SHP77 treated with DMSO at 0.1 percent for 48 hours (cell line): ENCODE measurements at regions not wholly inside any gene's neighbourhood (a gene's known extent, or its start where the extent isn't known, plus 50 kb on each side); places are given as distances from the start of the nearest gene placed in this dataset.
"Not testable (repeated sequence)": the region's sequence is repeated elsewhere in the genome, so short reads cannot be mapped to it uniquely, and the experiment has no call there.

ENCODE experiments used
- DNase-seq: peaks from one replicate; lab custom pipeline; 2025; lab: John Stamatoyannopoulos, UW

DNA sequence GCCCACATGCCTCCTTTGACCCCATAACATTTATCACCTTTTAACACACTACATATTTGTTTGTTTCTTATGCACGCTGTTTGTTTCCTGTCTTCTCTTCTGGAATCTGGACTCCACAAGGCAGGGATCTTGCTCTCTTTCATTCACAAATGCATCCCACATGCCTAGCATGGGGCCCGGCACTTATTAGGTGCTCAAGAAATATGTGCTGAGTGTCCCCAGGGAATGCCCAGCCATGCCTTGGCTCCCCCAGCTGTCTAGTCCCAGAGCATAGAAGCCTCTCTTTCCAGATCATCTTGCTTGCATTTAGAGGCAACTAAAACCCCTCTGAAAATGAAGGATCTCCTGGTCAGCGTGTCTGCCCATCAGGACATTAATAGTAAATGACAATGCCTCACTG lies 283.7 kb downstream of the CBLN1 start:
- DNase-seq, result no peak

DNA sequence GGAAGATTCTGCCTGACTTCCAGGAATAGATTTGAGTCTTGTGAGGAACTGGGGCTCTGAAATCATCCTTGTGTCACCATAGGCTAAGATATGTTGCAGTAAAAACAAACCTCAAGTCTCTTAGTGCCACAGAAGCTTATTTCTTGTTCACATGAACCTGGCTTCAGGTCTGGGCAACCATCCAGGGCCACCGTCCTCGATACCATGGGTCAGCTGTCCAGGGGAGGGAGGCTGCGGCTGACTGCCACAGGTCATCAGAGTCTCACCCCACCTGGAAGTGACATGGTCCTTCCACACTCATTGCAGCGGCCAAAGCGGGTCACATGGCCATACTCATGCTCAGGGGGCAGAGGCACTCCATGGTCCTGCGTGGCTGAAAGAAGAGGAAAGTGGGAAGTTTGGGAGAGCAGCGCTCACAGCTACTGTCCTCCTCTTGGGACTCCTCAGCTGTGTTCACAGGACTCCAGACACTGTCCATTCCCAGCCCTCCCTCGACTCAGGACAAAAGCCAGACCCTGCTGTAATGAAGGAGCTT lies 284.5 kb downstream of the CBLN1 start:
- no peak for DNase-seq

DNA sequence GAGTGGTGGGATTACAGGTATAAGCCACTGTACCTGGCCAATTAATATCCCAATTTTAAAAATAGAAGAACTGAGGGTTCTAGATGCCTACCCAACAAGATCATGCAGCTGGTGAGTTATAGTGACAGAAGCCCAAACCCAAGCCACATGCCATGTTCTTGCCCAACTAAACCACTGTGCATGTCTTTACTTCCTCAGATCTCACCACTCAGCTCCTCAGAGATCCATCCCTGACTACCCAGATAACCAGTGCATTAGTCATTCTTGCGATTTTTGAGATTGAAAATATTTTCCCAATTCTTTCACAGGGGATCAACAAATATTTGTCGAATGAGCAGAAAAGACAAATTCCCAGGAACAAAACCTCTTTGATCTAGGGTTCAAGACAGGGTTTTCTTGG lies 303.1 kb downstream of the CBLN1 start:
- DNase-seq, result no peak

DNA sequence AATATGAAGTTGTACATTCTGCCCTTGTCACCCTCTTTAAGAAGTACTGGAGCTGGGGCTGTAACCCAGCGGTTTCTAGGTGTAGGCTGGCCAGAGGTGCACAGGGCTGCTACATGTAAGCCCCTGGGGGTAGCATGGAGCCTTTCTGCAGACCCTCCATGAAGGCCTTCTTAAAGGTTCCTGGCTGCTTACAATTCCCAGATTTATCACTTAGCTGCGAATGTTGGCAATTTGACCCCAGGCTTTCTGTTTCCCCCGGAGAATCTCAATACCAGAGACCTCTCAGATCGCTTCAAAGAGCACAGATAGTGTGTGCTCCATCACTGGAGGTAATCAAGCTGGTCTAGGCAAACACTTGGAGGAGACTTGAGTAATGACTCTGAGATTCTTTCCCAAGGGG lies 309.4 kb downstream of the CBLN1 start:
- DNase-seq, result no peak

DNA sequence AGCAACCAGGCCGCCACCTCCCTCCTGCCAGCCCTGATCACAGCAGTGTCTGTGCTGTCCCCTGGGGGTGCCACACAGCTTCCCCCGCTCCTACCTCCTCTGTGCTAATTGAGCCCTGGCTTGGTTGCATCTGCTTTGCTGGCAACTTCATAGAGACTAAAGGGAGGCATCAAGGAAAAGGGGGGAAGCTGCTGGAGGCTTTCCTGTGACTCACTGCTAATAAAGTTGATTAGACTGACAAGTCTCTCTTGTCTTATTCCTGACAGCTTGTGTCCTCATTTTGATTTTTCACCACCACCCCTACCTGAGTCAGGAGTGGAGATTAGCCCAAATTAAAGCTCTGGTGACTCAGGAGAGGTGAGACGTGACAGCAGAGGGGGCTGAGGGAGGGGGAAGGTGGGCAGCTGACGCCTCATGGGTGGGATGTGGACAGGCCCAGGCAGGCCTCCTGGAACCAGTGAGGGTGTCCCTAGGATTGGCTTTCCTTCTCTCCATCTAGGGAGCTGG lies 310.0 kb downstream of the CBLN1 start:
- no peak for DNase-seq

DNA sequence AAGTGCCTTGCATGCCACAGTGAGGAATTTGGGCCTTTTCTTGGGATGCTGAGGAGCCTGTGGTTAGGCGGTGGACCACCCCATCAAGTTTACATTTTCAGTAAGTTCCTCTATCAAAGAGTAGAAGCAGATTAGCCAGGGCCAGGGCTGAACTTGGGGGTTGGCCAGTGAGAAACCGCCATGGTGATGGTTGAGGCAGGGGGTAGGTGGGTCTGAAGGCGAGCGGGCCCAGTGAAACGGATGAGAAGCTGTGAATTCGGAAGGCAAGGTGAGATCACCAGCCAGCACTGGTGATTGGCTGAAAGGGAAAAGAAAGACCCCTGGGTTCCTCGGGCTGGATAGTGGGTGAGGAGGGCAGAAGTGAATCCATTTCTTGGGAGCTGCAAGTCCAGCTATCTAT lies 311.4 kb downstream of the CBLN1 start:
- DNase-seq, result no peak

DNA sequence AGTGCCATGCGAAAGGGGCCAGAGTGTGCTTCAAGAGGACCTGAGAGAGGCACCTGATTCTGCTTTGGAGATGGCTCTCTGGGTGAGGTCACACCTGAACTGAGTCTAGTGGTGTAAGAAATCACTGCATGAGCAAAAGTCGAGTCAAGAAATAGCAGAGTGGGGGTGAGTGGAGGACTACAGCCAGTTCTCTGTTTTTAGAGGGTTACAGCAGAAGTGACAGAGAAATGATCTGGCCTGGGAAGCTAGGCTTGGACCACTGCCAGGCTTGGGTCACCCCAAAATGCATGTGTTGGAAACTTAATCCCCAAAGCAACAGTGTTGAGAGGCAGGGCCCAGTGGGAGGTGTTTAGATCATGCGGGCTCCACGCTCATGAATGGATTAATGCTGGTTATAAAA lies 312.0 kb downstream of the CBLN1 start:
- no peak for DNase-seq

DNA sequence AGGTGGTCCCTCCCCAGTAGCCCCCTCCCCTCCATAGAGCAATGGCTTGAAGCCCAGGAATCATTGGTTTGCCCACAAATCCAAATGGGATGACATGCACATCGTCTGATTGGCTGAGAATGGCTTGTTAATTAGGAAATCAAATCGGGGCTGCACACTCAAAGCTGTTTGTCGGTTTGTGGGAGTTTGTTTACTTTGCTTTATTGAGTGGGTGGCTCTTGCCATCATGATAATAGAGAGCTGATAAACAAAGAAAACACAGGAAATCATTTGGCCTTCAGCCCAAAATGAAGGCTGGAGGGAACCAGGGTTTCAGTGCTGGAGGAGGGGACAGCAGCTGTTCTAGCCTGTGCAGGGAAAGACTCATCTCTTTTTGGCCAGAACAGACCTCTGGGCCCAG lies 316.3 kb downstream of the CBLN1 start:
- DNase-seq, result no peak

DNA sequence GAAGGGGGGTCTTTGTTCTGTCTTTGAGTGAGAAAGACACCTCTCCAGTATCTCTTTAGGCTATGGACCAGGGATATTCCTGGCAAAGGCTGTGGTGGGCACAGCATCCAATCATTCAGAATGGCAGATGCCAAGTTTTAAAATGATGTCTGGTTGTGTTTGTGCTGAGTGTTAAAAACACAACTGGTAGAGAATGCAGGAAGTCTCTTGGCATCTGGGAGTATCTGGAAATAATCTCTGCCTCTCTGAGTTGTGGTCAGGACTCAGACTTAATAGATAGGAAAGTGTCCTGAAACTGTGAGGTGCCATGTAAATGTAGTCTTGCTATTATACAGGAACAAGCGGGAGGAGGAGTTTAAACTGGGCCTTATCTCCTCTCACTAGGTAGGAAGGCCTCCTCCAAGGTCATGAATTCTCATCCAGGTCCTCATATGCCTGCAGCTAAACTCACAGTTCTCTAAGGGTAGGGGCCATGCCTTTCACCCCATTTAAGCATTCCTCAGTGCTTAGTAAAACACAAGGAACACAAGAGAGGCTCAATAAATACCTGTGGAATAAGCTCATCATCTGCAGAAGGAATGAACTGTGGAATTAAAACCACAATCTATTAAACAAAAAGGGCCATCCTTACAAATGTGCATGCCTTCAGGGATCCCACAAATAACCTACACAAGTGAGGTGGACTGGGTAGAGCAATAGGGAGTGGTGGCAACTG lies 317.6 kb downstream of the CBLN1 start:
- no peak for DNase-seq

DNA sequence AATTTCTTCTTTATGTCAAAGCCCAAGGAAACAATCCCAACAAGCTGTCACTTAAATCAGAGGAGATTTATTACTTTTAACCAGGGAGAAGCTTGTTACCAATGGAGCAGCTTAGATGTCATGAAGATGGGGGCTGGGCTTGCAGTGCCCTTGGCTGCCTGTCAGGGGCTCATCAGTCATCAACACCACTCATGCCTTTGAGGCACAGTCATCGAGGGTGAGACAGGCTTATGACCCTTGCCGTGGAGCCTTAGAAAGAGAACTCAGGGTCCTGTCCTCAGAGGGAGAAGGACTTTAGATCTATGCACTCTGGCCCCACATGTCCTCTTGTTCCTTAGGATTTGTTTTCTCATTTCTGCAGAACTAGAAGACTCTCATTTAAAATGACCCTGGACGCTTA lies 318.3 kb downstream of the CBLN1 start:
- DNase-seq, result no peak

DNA sequence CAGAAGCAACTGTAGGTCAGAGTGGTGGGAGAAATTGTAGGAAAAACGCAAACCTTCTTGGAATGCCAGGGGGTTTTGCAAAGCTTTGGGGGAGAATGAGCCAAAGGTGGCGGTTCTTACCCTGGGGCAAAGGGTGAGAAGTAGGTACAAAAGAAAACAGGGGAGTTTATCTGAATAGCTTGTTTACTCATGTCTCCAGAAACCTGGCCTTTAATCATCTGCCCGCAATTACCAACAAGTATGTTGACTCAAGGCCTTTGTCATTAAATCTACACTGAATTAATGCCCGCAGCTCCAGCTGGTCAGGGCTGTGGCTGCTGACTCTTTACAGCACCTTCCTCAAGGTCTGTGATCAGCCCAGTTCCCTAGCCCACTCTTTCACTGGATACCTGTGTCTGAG lies 320.1 kb downstream of the CBLN1 start:
- no peak for DNase-seq

DNA sequence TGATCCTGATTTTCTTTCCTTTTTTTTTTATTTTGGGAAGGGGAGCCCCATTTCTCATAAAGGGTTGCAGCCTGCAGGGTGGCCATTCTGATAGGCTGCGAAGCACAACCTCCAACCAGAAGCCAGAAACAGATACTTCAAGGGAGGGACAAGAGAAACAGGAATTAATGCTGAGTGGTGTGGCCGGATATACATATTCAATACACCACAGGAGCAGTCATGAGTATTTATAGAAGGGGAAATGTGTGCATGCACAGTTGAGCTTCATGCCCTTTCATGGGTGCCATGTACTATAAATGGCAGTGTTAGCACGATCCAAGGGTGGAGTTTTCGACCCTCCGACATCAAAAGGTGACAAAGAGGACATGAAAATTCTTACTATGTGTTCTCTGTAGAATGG lies 320.8 kb downstream of the CBLN1 start:
- no peak for DNase-seq

DNA sequence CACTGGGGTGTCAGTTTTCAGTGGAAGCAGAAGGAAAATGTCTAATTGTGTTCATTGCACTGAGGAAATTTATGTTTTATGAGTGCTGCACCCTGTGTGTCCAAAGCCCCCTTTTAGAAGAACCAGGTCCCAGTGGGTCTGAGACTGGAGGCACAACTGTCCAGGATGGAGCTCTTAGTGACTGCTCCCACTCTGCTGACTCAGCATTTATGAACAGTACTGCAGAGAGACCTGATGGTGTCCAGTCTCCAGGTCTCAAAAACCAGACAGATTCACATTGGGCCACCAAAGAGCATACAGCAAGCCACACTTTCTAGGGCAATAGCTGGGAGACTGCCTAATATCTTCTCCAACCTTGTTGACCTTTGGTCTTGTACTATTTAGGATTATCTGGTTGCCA lies 321.9 kb downstream of the CBLN1 start:
- DNase-seq, result no peak

DNA sequence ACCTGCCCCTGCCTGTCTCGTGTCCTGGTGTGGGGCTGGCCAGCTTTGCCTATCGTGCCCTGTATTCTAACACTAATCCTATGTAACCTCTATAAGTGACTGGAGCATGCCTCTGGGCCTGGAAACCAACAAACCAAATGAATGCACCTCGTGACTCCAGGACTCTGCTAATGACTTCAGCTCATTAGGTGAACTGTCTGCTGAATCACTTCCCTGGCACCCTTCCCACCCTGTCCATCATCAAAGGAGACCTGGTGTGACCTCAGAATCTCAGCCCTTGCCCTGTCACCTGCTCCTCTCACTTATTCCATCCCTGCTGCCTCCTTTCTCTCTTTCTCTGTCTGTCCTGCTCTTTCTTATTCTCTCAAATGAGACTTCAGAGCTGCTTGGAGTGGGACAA lies 322.4 kb downstream of the CBLN1 start:
- no peak for DNase-seq

DNA sequence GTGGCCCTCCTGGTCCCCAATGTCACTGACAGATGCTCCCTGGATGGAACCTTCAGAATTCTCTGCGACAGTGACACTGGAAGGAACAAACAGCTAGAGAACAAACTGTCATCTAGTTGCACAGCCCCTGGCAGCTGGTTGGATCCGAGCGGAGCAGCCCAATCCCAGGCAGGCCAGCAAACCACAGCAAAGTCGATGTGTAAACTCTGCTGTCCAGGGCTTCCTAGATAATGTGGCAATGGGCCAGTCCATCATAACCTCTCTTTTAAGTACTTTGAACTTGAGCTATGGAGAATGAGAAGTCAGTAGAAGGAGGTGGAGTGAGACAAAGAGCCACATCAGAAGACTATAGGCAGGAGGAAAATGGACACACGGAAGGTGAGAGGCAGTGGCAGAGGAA lies 323.0 kb downstream of the CBLN1 start:
- DNase-seq, result no peak

DNA sequence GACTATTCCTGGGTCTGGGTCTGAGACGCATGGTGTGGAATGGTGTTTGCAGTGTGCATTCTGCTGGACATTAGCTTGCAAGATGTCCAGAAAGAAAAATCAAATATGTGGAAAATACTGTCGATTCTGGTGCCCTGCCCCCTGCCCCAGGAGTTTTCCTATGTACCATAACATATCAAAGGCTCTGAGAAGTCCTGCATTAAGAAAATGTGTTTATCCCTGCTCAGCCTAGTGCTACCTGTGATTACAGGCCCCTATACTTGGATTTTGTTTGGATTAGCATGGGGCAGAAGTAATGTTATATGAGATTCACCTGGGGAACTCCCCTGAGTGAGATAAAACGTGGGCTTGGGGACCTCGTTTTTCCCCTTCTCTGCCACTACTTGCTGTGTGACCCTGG lies 325.0 kb downstream of the CBLN1 start:
- DNase-seq, result no peak

DNA sequence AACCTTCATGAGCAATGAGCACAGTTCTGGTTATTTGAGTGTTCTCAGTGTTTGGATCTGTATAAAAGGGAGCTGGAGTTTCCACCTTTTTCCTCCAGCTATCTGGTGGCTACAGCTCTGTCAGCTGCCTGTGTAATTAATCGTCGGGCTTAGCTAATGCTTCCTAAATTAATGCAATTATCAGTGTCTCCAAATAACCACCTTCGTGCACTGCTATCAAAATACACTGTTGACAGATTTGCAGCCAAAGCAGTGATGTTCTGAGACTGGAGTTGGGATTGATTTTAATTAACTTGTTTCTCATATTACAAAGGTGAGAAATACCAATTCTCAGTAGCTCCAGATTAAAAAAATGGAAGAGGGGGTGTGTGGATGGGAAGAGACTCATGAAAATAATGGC lies 325.8 kb downstream of the CBLN1 start:
- DNase-seq, result no peak

DNA sequence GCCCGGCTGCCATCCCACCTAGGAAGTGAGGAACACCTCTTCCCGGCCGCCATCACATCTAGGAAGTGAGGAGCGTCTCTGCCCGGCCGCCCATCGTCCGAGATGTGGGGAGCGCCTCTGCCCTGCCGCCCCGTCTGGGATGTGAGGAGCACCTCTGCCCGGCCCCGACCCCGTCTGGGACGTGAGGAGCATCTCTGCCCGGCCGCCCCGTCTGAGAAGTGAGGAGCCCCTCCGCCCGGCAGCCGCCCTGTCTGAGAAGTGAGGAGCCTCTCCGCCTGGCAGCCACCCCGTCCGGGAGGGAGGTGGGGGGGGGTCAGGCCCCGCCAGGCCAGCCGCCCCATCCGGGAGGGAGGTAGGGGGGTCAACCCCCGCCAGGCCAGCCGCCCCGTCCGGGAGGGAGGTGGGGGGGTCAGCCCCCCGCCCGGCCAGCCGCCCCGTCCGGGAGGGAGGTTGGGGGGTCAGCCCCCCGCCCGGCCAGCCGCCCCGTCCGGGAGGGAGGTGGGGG lies 330.0 kb downstream of the CBLN1 start:
- DNase-seq, result not testable (repeated sequence)

DNA sequence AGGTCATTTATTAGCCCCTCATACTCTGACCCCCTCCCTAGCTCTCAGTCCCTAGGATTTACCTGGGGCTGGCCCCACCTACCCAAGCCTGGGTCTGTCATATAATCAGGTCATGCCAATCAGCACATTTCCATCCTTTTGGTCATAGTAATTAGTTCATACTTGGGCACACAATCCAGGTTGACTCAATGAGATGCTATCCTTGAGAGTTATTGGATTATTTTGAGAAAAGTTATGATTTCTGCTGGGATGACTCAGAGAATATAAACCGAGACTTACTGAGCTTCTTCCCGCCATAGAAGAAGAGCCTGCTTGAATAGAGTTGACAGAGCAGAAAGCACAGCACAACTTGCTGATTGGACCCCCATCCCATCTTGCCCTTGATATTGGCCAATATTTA lies 331.5 kb downstream of the CBLN1 start:
- DNase-seq, result no peak

DNA sequence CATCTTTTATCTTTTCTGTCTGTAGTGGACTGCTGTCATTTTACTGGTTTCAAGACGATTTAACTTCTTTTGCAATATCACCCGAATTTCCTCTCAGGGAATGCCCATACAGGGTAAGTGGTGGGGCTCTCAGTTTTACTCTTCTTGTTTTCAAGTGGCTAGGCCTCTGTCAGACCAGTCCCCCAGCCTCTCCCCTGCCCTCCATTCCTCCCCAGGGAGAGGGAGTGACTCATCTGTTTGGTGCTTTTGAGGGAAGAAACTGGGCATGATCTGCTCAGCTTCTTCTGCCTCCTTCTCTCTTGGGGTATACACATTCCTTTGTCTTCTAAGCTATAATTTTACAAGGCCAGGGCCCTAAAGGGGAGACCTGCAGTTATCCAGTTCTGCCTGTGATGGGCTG lies 332.0 kb downstream of the CBLN1 start:
- DNase-seq, result no peak

DNA sequence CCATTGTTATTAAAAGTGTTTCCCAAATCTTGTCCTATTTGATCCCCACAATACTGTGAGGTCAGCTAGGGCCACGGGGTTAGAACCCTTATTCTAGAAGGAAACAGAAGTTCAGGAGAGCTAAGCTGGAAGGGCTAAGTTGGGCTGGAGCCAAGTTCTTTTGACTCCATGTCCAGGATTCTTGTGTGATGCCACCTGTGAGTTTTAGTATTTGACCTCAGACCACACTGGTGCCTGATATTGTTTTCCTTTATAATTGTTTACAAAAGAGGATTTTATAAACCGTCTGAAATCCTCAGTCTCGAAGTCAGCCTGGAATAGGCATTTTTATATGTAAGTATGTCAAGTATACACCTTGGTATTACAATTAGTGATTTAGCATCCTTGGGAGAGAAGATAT lies 332.7 kb downstream of the CBLN1 start:
- no peak for DNase-seq

DNA sequence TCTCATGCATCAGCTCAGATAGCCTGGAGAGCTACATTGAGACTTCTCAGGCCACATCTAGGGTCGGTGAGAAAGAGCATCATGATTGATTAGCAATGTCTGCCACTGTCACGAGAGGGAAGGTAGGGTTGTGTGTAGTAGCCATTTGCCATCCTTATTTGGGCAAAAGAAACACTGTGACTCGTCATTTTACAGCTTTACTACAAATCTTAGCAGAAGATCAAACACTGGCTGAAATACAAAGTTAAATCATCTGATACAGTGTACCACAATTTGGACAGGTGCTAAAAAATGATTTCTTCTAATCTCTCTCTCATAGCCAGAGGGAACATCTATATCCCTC lies 334.3 kb downstream of the CBLN1 start:
- no peak for DNase-seq

DNA sequence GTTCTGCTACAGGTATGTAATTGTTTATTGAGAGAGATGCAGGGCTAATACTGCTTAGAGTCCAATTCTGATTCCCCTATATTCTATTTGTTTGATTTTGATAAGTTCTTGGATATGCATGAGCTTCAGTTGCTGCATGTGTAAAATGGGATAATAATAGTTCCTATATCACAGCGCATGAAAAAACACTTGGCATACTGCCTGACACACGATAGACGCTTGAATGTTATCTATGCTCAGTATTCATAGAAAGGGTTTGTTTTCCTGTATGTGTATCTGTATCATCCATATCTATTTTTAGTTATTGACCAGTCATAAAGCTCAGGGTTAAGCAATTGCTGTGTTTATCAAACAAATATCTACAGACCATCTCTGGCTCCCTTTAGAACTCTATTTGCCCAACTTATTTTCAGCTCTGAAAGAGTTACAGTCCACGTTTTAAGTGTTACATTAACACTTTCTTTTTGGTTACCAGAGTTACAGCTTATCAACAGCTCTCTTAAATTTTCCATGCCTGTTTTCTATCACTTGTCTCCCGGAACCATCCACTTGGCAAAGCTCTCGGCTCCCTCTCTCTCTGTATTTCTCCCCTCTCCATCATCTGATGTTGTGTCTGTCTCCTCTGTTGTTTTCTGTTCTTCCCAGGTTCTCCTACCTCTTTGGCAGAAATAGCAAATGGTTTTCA lies 334.8 kb downstream of the CBLN1 start:
- no peak for DNase-seq

DNA sequence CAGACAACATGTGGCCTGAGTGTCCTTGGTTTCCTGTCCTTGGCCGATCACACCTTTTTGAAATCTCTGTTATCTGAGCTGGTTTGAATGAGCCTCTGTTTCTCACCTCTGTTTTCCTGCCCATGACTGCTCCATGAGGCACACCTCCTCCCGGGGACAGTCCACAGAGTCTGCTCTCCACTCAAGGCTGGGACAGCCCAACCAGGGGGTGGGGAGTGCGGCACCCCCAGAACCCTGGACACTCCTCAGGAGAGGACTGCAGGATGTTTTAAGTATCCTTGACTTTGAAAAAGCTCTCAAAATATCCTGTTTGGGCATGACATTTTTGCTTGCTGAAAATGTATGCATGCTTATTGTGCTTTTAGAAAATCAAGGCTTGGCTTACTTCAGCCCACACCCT lies 333.0 kb upstream of the N4BP1 start:
- DNase-seq, result no peak
